Fibroblast of skin of scalp (primary cell): ENCODE measurements at regions not wholly inside any gene's neighbourhood (a gene's known extent, or its start where the extent isn't known, plus 50 kb on each side); places are given as distances from the start of the nearest gene placed in this dataset.
"Not testable (repeated sequence)": the region's sequence is repeated elsewhere in the genome, so short reads cannot be mapped to it uniquely, and the experiment has no call there.

ENCODE experiments used
- DNase-seq: peaks from one replicate; pipeline ENCODE4 v3.0.0-alpha.2; 2013

GRCh38 chr10:28130267-28130666 lies 131.4 kb upstream of the ODAD2 start:
- peak; percentile 48 for DNase-seq

DNA sequence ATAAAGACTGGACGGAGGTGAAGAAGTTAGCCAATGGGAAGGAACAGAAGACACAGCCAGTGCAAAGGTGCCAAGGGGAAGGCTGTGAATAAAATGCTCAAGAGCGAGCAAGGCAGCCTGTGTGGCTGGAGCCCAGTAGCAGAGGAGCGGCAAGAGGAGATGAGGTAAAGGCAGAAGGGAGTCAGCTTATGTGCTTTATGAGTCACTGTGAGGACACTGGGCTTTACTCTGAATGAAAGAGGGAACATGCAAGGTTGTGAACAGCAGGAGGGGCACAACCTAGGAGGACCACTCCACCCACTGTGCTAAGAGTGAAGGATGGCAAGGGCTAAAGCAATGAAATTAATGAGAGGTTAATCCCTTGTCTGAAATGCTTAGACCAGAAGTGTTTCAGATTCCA lies 129.0 kb upstream of the ODAD2 start:
- no peak for DNase-seq

DNA sequence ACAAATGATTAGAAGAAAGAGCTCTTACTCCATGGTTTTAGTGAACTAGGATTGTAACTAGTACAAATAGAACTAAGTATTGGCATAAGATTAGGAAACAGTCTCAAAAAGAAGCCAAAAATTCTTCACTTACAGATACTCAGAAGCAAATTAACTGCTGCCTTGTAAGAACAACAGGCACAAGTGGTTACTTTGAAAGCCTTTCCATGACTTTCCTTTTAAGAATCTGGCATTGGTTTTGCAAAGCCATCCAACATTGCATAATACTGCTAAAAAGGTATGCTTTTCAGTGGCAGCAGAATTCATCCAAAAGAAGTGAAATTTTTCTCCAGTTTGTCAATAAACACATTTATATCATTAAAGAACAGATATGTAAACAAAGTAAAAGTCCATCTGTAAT lies 126.8 kb upstream of the ODAD2 start:
- peak; percentile 23 for DNase-seq

DNA sequence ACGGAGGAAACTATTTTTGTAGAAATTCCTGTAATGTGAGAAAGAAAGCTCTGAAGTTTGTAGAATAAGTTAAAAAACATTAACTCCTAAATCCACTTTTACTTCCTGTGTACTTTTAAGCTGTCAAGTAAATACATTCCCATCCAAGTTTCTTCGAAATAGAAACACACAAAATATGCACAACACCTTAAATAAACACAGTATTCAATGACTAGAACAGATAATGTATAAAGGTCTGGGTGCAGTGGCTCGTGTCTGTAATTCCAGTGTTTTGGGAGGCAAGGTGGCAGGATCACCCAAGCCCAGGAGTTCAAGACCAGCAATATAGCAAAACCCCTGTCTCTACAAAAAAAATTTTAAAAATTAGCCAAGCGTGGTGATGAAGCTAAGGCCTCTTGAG lies 121.9 kb upstream of the ODAD2 start:
- DNase-seq: no peak

- peak; percentile 42 for DNase-seq
Observed at GRCh38 chr10:28120043-28120749, 121.3 kb upstream of the ODAD2 start.

DNA sequence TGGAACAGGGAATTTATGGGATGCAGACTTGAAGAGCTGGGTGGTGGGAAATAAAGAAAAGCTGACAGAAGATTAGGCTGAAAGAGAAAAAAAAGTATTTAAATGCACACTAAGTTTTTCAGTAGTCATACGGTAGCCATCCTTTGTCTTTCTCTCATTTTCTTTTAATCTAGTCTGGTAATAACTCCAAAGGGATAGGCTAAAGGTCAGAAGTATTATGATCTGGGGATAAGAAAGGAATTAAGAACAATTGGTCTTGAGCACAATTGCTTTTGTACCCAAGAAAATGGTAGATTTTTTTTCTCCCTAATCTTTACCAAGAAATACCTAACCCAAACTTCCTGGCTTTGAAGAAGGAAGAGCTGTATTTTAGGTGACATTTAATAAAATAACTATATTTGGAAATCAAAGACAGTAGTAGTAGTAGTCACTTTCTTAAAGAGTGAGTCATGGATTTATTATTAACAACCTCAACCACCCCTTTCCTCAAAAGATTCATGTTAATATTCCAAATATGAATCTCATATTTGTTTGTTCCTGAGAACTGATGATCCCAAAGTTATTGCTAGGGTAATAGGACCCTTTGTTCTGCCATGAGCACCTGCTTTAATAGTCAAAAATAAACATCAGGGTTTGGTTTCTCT lies 120.2 kb upstream of the ODAD2 start:
- DNase-seq: no peak

DNA sequence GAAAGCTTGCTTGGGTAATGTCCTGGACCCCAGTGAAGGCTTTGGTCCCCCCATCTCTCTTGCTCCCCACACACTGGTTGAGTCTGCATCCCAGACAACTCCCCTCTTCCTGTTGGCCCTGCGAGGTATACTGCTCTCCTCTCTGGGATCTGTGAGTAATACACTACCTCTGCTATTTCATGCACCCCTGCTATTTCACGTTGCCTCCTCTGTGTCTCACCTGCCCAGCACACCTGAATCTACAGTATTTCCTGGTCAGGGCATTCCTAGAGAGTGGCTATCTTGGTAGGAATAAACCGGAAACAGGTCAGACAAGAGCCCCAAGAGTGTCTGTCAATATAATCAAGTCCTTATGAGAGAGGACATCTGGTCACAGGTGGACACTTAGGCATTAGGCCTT lies 114.3 kb upstream of the ODAD2 start:
- no peak for DNase-seq

DNA sequence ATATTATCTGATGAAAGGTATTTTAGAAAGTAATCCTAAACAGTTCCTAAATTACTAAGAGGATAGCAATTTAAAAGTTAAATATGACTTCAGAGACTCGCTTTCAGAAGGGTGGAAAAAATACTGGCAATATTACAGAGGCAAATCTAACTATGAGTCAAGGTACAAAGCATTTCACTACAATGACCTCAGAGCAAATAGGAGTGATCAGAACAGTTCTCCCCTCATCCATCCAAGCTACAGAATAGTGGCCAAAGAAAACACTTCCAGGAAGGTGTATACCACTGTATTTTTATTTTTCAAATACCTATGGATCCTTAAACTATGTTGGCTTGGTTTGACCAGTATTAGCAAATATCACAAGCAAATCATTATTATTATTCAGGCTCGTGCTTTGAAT lies 112.8 kb upstream of the ODAD2 start:
- peak; percentile 15 for DNase-seq

DNA sequence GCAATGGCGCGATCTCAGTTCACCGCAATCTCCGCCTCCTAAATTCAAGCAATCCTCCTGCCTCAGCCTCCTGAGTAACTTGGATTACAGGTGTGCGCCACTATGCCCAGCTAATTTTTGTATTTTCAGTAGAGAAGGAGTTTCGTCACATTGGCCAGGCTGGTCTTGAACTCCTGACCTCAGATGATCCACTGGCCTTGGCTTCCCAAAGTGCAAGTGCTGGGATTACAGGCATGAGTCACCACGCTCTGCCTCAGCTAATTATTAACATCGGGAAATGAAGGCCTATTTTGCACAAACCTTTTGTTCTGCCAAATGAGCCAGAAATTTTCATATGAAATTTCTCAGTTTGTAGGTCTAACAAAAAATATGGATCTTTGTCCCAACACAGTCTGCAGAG lies 106.7 kb upstream of the ODAD2 start:
- DNase-seq: no peak

DNA sequence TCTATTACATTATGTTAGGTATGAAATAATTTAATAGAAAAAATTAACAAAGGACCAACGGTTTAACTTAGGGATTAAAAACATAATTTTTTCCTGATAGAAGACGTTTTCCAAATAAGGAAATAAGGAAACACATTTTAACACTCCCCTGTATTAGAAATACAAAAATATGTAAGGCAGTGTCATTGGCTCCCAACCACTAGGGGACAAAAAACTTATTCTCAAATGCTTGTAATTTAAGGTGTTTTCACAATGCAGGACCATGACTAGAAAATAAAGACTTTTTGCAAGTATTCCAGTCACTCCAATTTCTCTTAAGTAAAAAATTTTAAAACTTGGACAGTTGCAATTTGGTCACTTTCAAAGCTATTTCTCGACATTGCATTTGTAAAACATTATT lies 98.8 kb upstream of the ODAD2 start:
- DNase-seq: no peak

DNA sequence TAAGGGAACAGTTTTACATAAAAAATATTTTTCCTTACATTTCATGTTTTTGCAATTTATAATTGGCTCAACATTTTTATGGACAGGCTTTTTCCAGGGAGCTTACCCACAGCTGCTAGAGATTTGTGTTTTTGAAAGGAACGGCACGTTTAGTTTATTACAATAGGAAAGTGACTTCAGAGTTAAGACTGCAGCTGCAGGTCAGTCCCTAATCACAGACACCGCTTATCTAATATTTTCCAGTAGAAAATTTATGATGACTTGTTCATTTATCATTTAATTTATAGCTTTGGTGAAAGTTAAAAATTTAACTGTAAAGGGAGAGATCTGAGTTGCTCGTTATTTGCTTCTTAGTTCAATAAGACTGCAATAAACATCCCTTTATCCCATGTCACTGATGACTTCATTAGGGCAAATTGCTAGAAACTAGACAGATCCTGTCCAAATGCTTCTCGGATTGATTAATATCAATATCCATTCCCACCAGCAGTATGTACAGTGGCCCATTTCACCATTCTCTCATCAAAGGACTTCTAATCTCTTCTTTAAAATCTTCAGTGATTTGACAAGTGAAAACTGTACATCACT lies 97.0 kb upstream of the ODAD2 start:
- no peak for DNase-seq

DNA sequence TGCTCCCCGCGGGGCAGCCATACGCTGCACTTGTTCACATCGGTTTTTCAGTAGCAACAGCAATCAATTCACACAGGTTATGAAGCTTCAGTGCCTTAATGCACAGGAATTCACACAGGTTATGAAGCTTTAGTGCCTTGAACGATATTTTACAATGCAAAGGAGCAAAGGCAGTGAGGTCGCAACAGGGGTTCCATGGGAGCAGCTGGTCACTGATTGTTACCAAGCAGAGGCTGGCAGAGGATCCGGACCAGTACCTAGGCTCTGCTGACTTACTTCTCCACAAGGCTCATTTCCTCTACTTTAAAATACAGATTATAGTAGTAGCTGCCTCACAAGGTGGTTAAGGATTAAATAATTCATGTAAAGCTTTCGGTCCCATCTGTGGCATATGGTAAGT lies 95.2 kb upstream of the ODAD2 start:
- no peak for DNase-seq

DNA sequence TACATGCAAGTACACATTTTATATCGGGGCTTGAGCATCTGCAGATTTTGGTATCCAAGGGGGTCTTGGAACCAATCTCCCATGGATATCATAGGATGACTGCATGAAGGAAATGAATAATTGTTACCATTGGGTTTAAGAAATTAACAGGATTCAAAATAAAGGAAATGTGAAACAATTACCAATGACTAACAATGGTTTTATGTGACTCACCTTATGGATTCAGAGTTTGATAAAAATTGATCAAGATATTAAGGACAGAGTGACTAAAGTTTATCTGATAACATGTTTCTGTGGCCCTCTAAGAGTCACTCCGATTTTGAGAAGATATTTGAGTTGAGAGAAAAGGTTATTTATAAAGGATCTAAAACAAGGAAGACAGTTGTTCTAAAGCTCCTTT lies 93.0 kb upstream of the ODAD2 start:
- no peak for DNase-seq

DNA sequence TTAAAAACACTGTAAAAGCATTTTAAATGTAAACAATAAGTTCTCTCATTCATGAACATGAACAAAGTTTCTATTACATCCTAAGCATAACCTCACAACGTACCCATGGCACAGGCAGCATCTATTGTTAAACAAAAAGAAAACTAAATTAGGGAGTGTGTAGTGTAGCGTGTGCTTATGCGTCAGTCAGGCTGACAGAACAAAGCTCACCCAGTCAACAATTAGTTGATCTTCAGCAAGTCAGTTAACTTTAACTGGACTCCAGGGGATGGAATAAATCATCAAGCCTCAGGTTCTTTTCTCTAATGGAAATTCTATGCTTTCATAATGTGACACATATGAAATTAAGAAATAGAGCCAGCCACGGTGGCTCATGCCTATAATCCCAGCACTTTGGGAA lies 91.6 kb upstream of the ODAD2 start:
- DNase-seq: no peak

DNA sequence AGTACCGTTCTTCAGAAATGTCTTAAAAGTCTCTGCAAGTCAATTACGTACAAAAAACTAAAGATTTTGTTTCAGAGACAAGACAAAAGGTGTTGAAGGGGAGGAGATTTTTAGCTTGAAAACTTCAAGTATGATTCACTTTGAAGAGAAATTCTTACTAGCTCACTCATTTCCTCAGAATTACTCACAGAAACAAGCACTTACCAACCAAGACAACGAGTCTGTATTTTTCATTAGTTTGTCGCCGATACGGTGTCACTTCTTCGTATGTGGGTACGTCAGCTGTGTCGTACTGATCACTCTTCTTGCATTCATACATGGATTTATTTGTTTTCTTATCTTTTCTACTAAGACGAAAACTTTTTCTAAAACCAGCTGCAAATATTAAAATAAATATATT lies 90.6 kb upstream of the ODAD2 start:
- peak; percentile 65 for DNase-seq

DNA sequence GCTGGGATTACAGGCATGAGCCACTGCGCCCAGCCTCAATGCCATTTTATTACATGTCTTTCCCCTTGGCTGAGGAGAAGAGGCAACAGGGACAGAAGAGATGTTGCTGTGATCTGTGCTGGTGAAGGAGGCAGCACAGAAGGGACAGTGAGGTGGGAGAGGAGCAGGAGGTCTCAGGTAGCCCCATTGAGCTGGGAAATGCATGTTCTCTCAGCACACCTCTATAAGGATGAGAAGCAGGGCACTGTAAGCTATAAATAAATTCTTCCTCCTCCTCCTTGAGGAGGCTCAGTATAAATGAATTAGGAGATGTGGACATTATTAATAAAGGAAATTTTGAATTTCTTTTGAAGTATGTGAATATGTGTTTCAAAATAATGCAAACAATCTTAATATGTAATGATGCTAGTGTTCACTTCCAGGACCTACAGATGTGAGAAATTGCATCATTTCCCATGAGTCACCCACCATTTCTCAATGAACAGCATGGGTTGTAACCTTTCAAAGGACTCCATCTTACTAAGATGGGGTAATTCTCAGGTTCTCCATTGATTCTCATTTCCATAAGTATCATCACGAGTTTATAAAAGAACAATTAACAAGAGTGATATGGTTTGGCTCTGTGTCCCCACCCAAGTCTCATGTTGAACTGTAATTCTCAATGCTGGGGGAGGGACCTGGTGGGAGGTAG lies 88.9 kb upstream of the ODAD2 start:
- peak; percentile 67 for DNase-seq

DNA sequence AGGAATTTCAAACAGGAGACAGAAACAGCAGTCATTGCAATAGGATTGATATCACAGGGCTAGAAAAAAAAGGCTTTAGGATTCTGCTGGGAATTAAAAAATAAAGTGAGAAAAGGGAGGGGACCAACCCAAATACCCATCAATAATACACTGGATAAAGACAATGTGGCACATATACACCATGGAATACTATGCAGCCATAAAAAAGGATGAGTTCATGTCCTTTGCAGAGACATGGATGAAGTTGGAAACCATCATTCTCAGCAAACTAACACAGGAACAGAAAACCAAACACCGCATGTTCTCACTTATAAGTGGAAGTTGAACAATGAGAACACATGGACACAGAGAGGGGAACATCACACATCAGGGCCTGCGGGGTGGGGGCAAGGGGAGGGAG lies 86.9 kb upstream of the ODAD2 start:
- not testable (repeated sequence) for DNase-seq

DNA sequence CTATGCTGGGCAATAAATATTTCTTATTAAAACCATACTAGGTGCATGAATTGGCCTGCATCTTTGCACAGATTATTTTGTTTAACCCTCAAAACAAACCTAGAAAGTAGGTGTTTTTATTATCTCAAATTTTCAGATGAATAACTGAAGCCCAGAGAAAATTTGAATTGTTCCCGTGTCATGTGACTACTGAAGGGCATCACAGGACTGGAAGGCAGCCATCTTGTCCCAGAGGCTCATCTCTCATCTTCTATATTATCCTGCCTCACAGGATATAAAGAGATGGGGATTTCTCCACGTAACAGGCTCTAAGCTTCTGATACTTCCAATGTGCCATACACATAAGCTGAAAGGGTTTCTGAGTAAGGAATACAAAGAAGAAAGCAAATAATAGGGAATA lies 84.0 kb upstream of the ODAD2 start:
- DNase-seq: no peak

DNA sequence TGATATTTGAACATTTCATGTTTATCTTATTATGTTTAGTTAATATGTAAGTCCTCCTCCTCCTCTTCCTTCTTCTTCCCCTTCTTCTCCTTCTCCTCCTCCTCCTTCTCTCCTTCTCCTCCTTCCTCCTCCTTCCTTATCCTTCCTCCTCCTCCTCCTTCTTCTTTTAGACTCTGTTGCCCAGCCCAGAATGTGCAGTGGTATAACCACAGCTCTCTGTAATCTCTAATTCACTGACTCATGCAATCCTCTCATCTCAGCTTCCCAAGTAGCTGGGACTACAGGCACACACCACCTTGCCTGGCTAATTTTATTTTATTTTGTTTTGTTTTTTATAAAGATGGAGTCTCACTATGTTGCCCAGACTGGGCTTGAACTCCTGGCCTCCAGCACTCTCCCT lies 83.4 kb upstream of the ODAD2 start:
- no peak for DNase-seq

GRCh38 chr10:28077889-28078288 lies 79.0 kb upstream of the ODAD2 start:
- peak; percentile 19 for DNase-seq

- DNase-seq: no peak
Observed at GRCh38 chr10:28075424-28075823, 76.5 kb upstream of the ODAD2 start.

DNA sequence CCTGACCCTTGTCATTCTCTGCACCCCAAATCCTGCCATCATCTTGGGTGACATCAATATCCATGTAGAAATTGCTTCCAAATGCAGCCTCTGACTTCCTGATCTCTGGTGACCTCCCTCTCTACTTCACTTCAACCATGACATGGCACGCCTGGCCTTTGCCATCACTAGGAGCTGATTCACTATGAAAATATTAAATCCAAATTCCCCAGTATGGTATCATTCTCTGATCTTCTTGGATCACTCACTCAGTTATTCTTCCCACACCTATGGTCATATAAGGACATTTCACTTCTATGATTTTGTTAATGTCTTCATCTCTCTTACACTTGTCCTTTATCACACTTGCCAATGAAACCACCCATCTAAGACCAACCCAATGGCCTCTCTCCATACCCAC lies 73.7 kb upstream of the ODAD2 start:
- DNase-seq: peak; percentile 18

DNA sequence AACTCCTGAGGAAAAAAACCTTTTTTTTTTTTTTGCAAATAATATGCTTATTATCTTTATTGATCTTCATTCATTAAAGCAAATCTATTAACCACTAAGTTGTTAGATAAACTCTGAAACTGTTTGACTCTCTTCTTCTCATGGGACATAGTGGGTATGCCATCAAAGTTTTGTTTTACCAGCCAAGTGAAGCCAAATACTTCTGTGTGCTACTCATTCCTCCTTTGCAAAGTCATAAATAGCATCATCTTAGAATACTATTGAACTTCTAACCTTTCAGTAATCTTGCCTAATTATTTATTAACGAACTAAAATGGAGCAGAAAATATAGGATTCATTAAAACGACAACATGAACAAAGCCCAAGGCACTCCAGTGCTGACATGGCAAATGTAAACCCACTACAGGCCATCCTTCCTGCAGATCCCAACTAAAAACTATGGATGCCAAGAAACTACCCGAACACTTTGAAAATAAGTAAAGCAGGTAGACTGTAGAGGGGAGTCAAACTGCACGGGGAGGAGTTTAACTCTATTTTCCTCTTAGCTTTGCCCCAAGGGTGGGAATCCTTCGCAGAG lies 61.2 kb upstream of the ODAD2 start:
- DNase-seq: no peak
